T-helper 1 cell (primary cell): ENCODE measurements at regions not wholly inside any gene's neighbourhood (a gene's known extent, or its start where the extent isn't known, plus 50 kb on each side); places are given as distances from the start of the nearest gene placed in this dataset.

ENCODE experiments used
- DNase-seq, 5 donors: peaks; one replicate each; pipeline ENCODE4 v3.0.0-alpha.2; 2012 to 2020

GRCh38 chr3:31469385-31469784 is 63.3 kb upstream of the STT3B start:
- DNase-seq: no peak

GRCh38 chr3:31472479-31473390 is 60.0 kb upstream of the STT3B start:
- peak in 1 of 5 donors; percentile 45 for DNase-seq

GRCh38 chr3:31476209-31476608 is 56.5 kb upstream of the STT3B start:
- DNase-seq: no peak

GRCh38 chr3:31479431-31479830 is 53.3 kb upstream of the STT3B start:
- no peak for DNase-seq

GRCh38 chr3:31481697-31482096 is 51.0 kb upstream of the STT3B start:
- no peak for DNase-seq

GRCh38 chr3:31482493-31483200 is 50.1 kb upstream of the STT3B start:
- no peak for DNase-seq
